Vagina (tissue), 2 donors: ENCODE measurements at regions not wholly inside any gene's neighbourhood (a gene's known extent, or its start where the extent isn't known, plus 50 kb on each side); places are given as distances from the start of the nearest gene placed in this dataset.

ENCODE experiments used
- POLR2A ChIP-seq, 2 donors: fragments of 450-650 bp; IDR thresholded peaks; one replicate each; pipeline ENCODE4 v1.6.1; 2017; ENCODE audit warnings: antibody characterized with exemption in 2 of 2, mild to moderate bottlenecking in 2 of 2, moderate library complexity in 2 of 2
- POLR2AphosphoS5 ChIP-seq, 2 donors: sonication (generic); formaldehyde crosslinking; IDR thresholded peaks; one replicate each; pipeline ENCODE4 v1.9.0; 2017; ENCODE audit warnings: antibody characterized with exemption in 2 of 2, mild to moderate bottlenecking in 2 of 2, low read depth in 1 of 2; ENCODE audit not compliant: insufficient read depth in 1 of 2
- TF ChIP-seq, protein P1 (sequence below), 3 experiments: fragments of 450-650 bp in 2 of 3; fragments of 200-600 bp in 1 of 3; sonication (generic) in 1 of 3; IDR thresholded peaks; one replicate each; pipeline ENCODE4 v1.5.1; 2017 to 2019; ENCODE audit warnings: antibody characterized with exemption in 3 of 3, mild to moderate bottlenecking in 2 of 3, moderate library complexity in 2 of 3

DNA sequence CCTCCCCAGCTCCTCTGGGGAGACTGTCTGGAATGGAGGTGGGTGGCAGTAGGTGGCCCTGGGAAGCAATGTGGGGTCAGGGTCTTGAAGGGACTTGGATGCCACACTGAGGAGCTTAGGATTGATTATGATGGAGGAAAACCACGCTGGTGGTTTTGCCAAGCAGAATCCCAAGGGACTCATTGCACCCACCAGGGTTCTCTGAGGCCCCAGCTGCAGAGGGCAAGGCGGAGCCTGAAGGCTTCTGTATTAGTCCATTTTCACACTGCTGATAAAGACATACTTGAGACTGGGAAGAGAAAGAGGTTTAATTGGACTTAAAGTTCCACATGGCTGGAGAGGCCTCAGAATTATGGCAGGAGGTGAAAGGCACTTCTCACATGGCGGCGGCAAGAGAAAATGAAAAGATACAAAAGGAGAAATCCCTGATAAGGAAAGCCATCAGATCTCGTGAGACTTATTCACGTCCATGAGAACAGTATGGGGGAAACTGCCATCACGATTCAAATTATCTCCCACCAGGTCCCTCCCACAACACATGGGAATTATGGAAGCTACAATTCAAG lies 87.2 kb upstream of the YWHAQ start:
- no peak for TF ChIP-seq POLR2A (IDR thresholded peaks at IDR 0.05)
- TF ChIP-seq, protein P1, sequence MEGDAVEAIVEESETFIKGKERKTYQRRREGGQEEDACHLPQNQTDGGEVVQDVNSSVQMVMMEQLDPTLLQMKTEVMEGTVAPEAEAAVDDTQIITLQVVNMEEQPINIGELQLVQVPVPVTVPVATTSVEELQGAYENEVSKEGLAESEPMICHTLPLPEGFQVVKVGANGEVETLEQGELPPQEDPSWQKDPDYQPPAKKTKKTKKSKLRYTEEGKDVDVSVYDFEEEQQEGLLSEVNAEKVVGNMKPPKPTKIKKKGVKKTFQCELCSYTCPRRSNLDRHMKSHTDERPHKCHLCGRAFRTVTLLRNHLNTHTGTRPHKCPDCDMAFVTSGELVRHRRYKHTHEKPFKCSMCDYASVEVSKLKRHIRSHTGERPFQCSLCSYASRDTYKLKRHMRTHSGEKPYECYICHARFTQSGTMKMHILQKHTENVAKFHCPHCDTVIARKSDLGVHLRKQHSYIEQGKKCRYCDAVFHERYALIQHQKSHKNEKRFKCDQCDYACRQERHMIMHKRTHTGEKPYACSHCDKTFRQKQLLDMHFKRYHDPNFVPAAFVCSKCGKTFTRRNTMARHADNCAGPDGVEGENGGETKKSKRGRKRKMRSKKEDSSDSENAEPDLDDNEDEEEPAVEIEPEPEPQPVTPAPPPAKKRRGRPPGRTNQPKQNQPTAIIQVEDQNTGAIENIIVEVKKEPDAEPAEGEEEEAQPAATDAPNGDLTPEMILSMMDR (IDR thresholded peaks at IDR 0.05) = no peak
- TF ChIP-seq POLR2AphosphoS5 (IDR thresholded peaks at IDR 0.05; ENCODE audit: insufficient read depth in 1 of 2, low read depth in 1 of 2) = no peak
